ENCODE measurements at regions not wholly inside any gene's neighbourhood (a gene's known extent, or its start where the extent isn't known, plus 50 kb on each side); places are given as distances from the start of the nearest gene placed in this dataset.
A peak's percentile ranks its signal among the peaks of the same experiment; 100 is the strongest.

DNA sequence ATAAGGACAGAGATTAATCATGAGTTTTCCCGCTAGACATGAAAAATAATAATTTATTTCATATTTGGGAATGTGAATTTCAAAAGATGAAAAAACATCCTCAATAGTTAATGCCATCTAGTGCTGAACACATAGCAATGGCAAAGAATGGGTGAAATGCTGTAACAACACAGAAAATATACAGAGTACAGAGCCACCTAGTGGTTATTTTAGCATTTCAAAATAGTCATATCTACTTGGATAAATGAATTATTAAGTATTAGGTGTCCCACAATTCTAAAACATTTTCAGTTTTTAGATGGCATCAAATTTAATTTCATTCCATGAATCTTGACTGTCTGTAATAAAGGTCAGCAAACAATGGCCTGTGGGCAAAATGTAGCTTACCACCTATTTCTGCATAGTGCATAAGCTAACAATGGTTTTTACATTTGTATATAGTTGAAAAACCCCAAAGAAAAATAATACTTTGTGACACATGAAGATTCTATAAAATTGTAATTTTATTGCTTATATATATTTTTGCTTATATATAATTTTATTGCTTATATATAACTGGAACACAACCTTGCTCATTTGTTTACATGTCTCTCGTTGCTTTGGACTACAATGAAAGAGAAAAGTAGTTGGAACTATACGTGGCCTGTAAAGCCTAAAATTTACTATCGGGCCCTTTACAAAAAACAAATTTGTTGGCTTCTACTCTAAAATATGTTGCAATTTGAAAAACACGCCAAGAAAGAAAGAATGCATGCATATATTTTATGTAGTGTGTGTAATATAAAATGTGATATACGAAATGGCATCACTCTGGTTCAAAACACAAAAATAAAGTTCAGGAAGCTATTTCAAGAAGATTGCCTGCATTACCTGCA lies 99.1 kb upstream of the FAM47C start:
- DNase-seq (ENCODE audit: low read depth), result no peak
- TF ChIP-seq, protein P1, sequence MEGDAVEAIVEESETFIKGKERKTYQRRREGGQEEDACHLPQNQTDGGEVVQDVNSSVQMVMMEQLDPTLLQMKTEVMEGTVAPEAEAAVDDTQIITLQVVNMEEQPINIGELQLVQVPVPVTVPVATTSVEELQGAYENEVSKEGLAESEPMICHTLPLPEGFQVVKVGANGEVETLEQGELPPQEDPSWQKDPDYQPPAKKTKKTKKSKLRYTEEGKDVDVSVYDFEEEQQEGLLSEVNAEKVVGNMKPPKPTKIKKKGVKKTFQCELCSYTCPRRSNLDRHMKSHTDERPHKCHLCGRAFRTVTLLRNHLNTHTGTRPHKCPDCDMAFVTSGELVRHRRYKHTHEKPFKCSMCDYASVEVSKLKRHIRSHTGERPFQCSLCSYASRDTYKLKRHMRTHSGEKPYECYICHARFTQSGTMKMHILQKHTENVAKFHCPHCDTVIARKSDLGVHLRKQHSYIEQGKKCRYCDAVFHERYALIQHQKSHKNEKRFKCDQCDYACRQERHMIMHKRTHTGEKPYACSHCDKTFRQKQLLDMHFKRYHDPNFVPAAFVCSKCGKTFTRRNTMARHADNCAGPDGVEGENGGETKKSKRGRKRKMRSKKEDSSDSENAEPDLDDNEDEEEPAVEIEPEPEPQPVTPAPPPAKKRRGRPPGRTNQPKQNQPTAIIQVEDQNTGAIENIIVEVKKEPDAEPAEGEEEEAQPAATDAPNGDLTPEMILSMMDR (IDR thresholded peaks at IDR 0.05; ENCODE audit: low read depth, low read length, missing control alignments), result peak; percentile 25
- no peak overlapping the region for H3K4me3 ChIP-seq (ENCODE audit: low read depth, low read length)

DNA sequence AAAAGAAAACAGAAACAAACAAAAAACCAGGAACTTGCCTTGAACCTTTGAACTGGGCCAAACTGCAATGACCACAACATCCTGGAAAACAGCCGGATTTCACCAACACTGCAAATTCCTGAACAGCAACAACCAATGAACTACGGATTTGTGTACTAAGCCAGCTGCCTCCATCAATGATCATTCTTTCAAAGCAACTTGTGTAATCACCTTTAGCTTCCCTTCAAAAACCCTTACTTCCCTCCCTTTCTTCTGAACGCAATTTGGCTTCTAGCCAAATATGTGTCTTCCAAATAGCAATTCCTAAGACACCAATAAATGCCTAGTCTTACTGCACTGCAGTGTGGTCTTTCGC lies 98.5 kb upstream of the FAM47C start:
- TF ChIP-seq, protein P1 (IDR thresholded peaks at IDR 0.05; ENCODE audit: low read depth, low read length, missing control alignments), result no peak
- no peak for DNase-seq (ENCODE audit: low read depth)

DNA sequence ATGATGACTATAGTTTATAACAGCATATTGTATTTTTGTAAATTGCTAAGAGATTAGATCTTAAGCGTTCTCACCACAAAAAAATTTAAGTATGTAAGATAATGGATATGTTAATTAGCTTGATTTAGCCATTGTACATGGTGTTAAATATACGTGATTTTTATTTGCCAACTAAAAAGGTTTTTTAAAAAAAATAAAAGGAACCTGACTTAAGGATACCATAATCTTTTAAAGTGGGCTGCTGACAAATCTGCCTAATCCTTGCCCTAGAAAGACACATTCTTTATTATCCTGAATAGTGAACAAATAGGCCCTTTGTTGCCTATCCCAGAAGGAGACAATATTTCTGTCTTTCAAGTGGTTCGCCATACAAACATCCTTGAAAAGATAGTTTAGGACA lies 94.6 kb upstream of the FAM47C start:
- no peak overlapping the region for H3K4me3 ChIP-seq (ENCODE audit: low read depth, low read length)
- no peak for DNase-seq (ENCODE audit: low read depth)
- TF ChIP-seq, protein P1 (IDR thresholded peaks at IDR 0.05; ENCODE audit: low read depth, low read length, missing control alignments), result no peak

More for the DNA sequence above, 98.5 kb upstream of the FAM47C start:
- H3K4me3 ChIP-seq (ENCODE audit: low read depth, low read length), result no peak overlapping the region

DNA sequence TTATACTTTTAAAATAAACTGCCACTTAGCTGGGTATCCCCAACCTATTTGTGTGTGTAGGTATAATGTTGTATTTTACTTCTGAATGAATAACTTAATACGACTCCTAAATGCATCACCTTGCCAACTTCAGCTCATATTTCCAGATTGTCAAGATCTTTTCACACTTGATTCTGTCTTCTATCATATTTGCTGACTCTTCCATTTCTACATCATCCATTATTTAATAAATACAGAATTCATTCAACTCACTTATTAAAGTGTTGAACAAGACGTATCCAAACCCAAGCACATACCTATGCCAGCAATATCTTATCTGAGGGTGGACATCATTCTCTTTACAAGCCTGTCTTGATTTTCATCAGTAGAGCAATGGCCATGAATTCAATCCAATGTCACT lies 91.2 kb upstream of the FAM47C start:
- TF ChIP-seq, protein P1 (IDR thresholded peaks at IDR 0.05; ENCODE audit: low read depth, low read length, missing control alignments), result no peak
- no peak for DNase-seq (ENCODE audit: low read depth)
- H3K4me3 ChIP-seq (ENCODE audit: low read depth, low read length), result no peak overlapping the region

DNA sequence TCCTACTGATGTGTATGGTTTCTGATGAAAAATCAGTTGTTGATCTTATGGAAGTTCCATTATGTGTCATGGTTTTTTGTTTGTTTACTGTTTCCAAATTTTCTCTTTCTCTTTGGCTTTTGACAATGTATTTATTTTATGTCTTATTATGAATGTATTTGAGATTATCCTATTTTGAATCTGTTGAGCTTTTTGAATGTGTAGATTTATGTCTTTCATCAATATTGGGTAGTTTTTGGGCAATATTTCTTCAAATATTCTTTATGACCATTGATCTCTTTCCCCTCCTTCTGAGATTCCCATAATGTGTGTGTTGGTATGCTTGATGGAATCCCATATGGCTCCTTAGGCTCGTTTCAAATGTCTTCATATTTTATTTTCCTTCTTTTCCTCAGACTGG lies 80.5 kb upstream of the FAM47C start:
- H3K4me3 ChIP-seq (ENCODE audit: low read depth, low read length), result no peak overlapping the region
- TF ChIP-seq, protein P1 (IDR thresholded peaks at IDR 0.05; ENCODE audit: low read depth, low read length, missing control alignments), result no peak
- DNase-seq (ENCODE audit: low read depth), result no peak

DNA sequence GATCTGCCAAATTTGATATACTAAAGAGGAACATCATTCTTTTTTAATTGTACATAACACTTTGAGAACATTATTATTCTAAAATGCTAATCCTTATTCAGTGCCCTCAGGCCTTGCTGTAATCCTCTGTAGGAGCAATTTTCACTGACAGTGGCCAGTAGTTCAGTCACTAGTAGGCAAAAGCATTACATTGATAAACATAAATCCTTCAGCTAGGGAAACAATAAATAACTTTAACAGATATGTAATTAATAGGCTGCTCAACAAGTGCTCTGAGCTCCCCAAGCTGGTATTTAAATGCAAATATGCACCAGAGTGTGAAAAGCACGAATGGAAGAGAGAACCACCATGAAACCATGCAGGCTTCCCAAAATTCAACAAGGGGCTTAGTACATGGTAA lies 77.7 kb upstream of the FAM47C start:
- H3K4me3 ChIP-seq (ENCODE audit: low read depth, low read length), result no peak overlapping the region
- DNase-seq (ENCODE audit: low read depth), result no peak
- TF ChIP-seq, protein P1 (IDR thresholded peaks at IDR 0.05; ENCODE audit: low read depth, low read length, missing control alignments), result no peak

DNA sequence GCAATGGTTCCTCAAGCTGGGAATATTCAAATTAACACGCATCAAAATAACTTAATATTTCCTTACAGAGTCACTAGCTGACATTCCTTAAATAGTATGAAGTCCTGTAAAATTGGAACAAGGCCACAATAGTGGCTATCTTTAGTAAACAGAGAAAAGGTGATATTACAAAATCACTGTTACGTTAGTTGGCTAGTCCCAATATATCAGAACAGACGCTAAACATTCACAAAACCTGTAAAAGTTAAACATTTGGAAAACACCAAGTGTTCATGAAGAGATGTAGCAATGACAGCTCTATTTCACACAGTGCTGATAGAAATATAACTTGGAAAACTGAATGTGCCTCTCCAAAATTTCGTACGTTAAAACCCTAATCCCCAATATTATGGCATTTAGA lies 61.0 kb upstream of the FAM47C start:
- no peak overlapping the region for H3K4me3 ChIP-seq (ENCODE audit: low read depth, low read length)
- no peak for DNase-seq (ENCODE audit: low read depth)
- TF ChIP-seq, protein P1 (IDR thresholded peaks at IDR 0.05; ENCODE audit: low read depth, low read length, missing control alignments), result no peak
